HG03571 (cell line): ENCODE measurements at regions not wholly inside any gene's neighbourhood (a gene's known extent, or its start where the extent isn't known, plus 50 kb on each side); places are given as distances from the start of the nearest gene placed in this dataset.

ENCODE experiments used
- ATAC-seq: cut with Tn5 transposase; IDR thresholded peaks from one replicate; pipeline ENCODE4 v1.9.1; 2021; ENCODE audit not compliant: unreplicated experiment

DNA sequence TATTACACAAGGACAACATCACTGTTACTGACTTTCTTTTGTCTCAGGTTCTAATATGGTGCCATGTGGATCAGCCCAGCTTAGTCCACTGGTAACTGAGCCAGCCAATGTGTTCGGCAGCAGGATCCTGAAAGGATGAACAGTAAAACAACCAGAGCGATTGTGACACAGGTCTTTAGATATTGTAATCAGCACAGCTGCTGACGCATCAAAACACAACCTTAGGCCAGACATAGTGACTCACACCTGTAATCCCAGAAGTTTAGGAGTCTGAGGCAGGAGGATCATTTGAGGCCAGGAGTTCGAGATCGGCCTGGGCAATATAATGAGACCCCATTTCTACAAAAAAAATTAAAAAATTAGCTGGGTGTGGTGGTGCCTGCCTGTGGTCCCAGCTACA, 183.4 kb upstream of the CDH20 start:
- no peak for ATAC-seq

DNA sequence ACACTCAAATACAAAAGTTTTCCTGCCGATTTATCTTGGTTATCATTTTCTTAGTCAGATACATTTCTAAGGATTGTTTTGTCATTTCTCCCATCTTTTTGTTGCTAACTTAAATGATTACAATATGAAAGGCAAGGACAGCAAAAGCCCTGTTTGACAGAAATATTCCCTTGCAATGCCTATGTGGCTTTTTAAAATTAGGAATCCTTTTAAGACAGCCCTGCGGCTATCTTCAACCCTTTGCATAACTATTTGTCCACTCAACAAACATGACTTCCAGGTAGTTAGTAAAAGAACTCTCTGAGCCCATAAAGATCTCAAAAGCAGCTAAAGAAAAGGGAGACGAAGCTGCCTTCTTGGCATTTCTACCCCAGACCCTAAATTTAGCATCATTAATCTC, 179.7 kb upstream of the CDH20 start:
- no peak for ATAC-seq

GRCh38 chr18:61154866-61155265, 178.4 kb upstream of the CDH20 start:
- ATAC-seq, result no peak

DNA sequence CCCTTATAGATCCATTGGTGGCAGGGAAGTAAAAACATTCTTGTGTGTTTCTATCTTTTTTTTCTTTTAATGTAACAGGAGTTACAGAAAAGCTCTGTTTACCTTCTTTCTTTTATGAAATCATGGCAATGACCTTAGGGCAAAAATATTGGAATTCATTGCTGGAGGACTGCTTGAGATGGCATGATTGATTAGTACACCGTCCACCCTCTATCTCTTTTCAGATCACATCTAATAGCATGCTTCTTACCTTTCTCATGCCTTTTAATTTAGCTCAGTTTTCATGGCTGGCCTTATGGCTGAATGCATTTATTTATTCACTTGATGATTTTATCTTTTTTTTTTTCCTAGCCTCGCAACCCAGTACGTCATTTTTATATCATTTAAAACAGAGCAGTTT, 177.6 kb upstream of the CDH20 start:
- ATAC-seq, result no peak

DNA sequence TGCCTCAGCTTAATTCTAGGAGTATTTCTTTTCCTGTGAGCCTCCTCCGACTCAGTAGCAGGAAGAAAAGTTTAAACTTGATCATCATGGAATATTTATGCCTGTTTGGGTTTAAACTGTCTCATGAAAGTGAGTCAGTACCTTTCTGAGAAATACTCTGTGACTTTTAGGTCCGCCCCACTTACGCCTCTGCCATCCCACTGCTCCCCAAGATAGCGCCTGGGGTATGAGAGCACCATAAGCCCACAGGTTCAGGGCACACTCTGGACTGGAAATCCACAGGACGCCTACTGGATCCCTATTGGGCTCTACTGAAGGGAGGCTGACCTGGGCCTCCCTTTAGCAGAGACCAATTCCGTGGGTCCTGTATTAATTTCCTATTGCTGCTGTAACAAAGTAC, 175.8 kb upstream of the CDH20 start:
- ATAC-seq, result no peak

GRCh38 chr18:61159246-61159645, 174.0 kb upstream of the CDH20 start:
- no peak for ATAC-seq

DNA sequence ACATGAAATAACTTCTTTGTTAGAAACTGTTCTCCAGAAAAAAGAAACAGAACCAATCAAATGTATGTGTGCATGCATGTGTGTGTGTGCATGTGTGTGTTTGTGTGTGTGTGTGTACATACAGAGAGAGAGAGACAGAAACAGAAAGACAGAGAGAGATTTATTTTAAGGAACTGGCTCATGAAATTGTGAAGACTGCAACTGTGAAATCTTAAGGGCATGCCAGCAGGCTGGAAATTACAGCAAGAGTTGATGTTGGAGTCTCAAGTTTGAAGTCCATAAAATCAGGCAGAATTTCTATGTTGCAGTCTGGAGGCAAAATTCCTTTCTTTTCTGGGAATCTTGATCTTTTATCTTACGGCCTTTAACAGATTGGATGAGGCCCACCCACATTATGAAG, 168.9 kb upstream of the CDH20 start:
- no peak for ATAC-seq

DNA sequence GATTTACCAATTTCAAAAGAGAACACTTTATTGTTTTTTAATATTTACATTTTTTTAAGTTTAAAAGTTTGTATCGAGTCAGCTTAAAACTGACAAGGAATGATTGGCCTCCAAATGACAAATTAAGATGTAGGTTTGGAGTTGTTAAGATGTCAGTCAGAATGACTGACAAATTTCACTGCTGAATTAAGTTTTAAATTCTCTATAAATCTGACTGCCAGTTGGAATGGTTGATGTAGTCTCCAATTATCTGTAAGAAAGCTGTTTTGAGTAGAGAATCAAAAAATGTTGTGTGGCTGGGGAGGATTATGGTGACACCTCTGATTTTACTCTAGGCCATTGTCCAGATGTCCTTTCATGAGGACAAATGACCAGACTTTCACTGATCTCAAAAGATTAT, 165.3 kb upstream of the CDH20 start:
- no peak for ATAC-seq

DNA sequence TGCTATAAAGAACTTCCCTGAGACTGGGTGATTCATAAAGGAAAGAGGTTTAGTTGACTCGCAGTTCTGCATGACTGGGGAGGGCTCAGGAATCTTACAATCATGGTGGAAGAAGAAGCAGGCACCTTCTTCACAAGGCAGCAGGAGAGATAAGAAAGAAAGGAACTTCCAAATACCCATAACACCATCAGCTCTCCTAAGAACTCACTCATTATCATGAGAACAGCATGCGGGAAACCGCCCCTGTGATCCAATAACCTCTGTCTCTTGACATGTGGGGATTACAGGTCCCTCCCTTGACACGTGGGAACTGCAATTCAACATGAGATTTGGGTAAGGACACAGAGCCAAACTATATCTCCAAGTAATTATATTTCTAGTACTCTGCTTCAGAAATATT, 163.8 kb upstream of the CDH20 start:
- no peak for ATAC-seq

DNA sequence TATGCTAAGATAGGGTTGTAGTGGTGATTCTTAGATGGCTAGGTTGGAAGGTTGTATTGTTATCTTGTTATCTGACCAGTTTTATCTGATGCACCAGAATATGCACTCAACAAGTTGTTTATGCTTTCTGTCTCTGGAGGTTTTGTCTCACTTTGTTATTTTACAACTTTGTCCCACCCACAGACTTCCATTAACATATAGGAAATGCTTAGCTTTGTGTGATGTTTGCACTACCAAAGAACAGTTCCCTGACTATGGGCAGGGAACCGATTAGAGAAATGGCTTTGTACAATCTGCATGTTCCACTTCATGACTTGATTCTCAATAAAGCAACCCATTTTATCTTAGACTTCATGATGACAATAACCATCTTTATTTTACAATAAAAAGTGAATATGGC, 160.6 kb upstream of the CDH20 start:
- ATAC-seq, result no peak

DNA sequence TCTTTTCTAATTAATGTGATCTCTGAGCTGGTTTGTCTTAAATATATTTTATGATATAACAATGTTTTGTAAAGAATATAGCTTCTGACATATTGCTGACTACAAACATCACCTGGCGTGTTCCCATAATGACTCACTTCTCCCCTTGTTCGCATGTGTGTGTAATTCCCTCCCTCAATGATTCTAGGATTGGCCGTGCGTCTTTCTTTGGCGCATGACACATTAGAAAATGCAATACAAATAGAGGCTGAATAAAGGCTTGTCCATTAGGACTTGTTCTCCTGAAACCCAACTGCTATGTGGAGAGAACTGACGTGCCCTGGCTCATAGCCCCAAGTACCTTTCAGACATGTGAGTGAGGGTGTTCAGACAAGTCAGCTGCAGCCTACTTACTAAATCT, 159.7 kb upstream of the CDH20 start:
- ATAC-seq, result no peak

GRCh38 chr18:61183798-61184197, 149.4 kb upstream of the CDH20 start:
- no peak for ATAC-seq

DNA sequence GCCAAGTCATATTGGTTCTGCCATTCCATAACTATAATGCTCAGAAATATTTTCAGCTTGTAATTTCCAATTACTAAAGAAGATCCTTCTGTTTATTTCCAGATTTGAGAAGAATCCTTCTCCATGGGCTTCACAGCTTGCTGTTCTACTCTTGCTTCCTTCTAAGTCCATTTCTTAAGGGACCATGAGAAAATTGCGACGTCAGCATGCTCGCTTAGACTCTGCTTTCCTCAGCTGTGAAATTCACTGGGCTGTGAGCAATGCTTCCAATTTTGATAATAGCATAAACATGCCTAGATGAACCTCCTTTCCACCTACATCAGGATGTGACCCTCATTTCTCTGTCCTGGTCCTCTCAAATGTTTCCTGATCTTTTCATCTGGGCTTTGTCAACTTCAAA, 145.3 kb upstream of the CDH20 start:
- no peak for ATAC-seq

- no peak for ATAC-seq
Measured at GRCh38 chr18:61189376-61189775, 143.9 kb upstream of the CDH20 start.

GRCh38 chr18:61194726-61195125, 138.5 kb upstream of the CDH20 start:
- ATAC-seq, result no peak

- ATAC-seq, result no peak
Measured at GRCh38 chr18:61196750-61197149, 136.5 kb upstream of the CDH20 start.

DNA sequence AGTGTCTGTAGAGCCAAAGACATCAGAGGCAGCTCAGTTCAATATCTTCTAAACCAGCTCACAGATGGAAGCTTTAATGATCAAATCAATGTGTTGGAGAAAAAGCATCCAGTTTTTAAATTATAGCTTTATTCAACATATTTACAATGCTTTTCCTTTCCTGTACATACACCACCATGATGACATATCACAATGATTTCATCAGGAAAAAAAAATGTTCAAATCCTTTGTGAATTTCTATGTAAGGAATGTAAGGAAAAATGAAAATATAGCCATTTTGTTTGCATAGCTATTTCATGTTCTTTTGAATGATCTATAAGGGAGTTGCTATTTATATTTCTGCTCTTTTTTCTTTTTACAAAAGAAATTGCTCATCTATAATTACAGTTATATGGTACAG, 134.7 kb upstream of the CDH20 start:
- no peak for ATAC-seq

- ATAC-seq, result no peak
Measured at GRCh38 chr18:61199171-61199848, 133.9 kb upstream of the CDH20 start.

DNA sequence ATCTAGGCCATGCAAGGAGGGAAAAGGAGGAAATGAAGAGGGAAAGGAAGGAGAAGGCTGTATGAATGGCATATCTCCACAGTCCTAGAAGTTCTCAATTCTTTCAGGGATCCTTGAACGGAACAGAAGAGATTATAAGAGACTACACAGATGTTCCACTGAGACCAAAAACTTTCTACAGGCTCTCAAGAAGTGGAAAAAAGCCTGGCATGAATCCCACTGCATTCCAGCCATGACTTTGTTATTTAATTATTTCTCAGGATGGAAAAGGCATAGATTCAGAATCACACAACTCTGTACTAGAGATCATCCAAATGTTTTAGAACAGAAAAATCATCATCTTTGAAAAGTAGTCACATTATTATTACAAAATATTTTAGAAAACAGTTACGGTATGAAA, 131.7 kb upstream of the CDH20 start:
- no peak for ATAC-seq

DNA sequence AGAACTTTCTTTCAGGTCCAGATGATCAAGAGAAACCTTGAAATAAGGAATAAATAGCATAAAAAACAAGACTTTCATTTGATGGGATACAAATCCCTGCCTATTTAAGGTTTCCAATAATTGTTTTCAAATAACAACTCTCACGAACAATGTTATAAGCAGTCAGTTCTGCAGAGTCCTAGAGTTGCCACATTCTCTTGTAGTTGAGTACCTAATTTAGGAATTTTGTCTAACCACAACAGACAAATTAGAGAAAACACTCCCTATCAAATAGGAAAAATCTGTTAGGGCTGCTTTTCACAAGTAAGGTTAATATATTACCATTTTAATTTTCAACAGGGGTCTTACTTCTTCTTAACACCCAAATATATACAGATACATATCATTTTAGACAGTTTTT, 130.1 kb upstream of the CDH20 start:
- no peak for ATAC-seq

GRCh38 chr18:61209801-61210200, 123.4 kb upstream of the CDH20 start:
- no peak for ATAC-seq

GRCh38 chr18:61216051-61216450, 117.2 kb upstream of the CDH20 start:
- no peak for ATAC-seq

DNA sequence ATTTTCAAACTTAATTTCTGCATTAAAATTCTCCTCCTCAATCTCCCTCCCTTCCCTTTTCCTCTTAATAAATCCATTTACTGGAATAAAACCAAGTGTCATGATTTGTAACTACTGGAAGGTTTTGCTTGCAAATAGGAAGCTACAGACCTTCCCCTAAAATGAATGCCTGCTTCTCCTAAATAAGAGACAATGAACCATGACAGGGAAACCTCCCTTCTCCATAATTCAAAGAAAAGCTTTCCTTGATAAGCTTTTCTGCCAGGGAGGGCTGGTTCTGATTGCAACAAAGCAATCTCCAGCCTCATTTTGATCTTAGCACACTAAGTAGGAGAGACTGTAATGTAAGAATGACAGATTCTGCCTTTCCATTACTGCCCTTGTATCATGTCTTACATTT, 111.0 kb upstream of the CDH20 start:
- no peak for ATAC-seq

DNA sequence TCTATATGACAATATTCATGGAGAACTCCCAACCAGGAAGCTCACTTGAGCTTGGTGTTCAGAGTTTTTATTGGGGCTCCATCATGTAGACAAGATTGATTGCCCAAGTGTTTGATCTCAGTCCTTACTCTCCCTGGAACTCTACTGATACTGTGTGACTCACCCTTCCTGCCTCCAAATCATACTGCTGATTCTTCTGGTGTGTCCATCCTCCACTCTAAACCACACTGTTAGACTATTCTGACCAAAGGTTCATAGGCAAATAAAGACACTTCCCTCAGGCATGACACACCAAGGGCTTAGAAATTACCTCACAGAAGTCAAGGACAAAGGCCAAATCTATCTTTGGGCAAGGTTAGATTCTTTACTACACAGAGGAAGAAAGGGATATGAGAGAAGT, 107.9 kb upstream of the CDH20 start:
- ATAC-seq, result no peak
